Loucy (cell line): ENCODE measurements at regions not wholly inside any gene's neighbourhood (a gene's known extent, or its start where the extent isn't known, plus 50 kb on each side); places are given as distances from the start of the nearest gene placed in this dataset.

Experiments used
- H2AFZ ChIP-seq: fragments of 200-600 bp; sonication (generic); 2 replicates; pipeline ENCODE4 v1.6.0; 2016; ENCODE audit warnings: antibody characterized with exemption, mild to moderate bottlenecking, low read length, moderate library complexity
- H3F3A ChIP-seq: fragments of 200-600 bp; 2 replicates; pipeline ENCODE4 v1.6.0; 2016; ENCODE audit warnings: antibody characterized with exemption, low read depth, mild to moderate bottlenecking
- H3K27me3 ChIP-seq: fragments of 200-600 bp; sonication (generic); 2 replicates; pipeline ENCODE4 v1.6.1; 2014; ENCODE audit warnings: low read length, mild to moderate bottlenecking; ENCODE audit not compliant: insufficient read depth, poor library complexity, severe bottlenecking
- H3K36me3 ChIP-seq: fragments of 200-600 bp; sonication (generic); 2 replicates; pipeline ENCODE4 v1.6.1; 2016; ENCODE audit warnings: low read length; ENCODE audit not compliant: insufficient read depth
- H3K4me1 ChIP-seq: fragments of 200-600 bp; sonication (generic); 2 replicates; pipeline ENCODE4 v1.5.1; 2014; ENCODE audit warnings: low read length, mild to moderate bottlenecking; ENCODE audit not compliant: insufficient read depth, poor library complexity, severe bottlenecking
- H3K4me2 ChIP-seq: fragments of 200-600 bp; sonication (generic); 2 replicates; pipeline ENCODE4 v1.6.0; 2014; ENCODE audit warnings: antibody characterized with exemption, low read length, low read depth, mild to moderate bottlenecking; ENCODE audit not compliant: poor library complexity, severe bottlenecking
- H3K4me3 ChIP-seq: fragments of 200-600 bp; sonication (generic); 2 replicates; pipeline ENCODE4 v1.5.1; 2014; ENCODE audit warnings: low read length, mild to moderate bottlenecking, mixed read lengths; ENCODE audit not compliant: poor library complexity, severe bottlenecking
- H3K79me2 ChIP-seq: fragments of 200-600 bp; sonication (generic); 2 replicates; pipeline ENCODE4 v1.6.1; 2014; ENCODE audit warnings: low read length; ENCODE audit not compliant: insufficient read depth
- H3K9ac ChIP-seq: fragments of 200-600 bp; sonication (generic); 2 replicates; pipeline ENCODE4 v1.6.0; 2014; ENCODE audit warnings: mild to moderate bottlenecking, low read depth, low read length, moderate library complexity; ENCODE audit not compliant: poor library complexity, severe bottlenecking
- H3K9me2 ChIP-seq: fragments of 200-600 bp; sonication (generic); replicated peaks from 2 replicates; pipeline ENCODE4 v1.6.1; 2016; ENCODE audit warnings: low read depth, low read length, mixed read lengths
- H3K9me3 ChIP-seq: fragments of 200-600 bp; sonication (generic); 2 replicates; pipeline ENCODE4 v1.6.1; 2014; ENCODE audit warnings: mild to moderate bottlenecking, antibody characterized with exemption, low read length, low read depth; ENCODE audit not compliant: insufficient read depth
- H4K20me1 ChIP-seq: fragments of 200-600 bp; sonication (generic); 2 replicates; pipeline ENCODE4 v1.6.0; 2014; ENCODE audit warnings: antibody characterized with exemption, low read length, mild to moderate bottlenecking; ENCODE audit not compliant: insufficient read depth, poor library complexity, severe bottlenecking
- CTCF ChIP-seq: fragments of 200-600 bp; sonication (generic); conservative IDR thresholded peaks from 2 replicates; pipeline ENCODE4 v1.5.1; 2014; ENCODE audit warnings: mild to moderate bottlenecking, antibody characterized with exemption, low read length
- EZH2phosphoT487 ChIP-seq: fragments of 200-600 bp; IDR thresholded peaks from 2 replicates; pipeline ENCODE4 v1.6.1; 2018; ENCODE audit warnings: antibody characterized with exemption, mild to moderate bottlenecking, moderate library complexity, borderline replicate concordance

- no peak overlapping the region for H3K4me3 ChIP-seq
- H3K79me2 ChIP-seq: no peaks in the 10 kb centered on the region
- H3K9ac ChIP-seq: no peak overlapping the region
- no peak overlapping the region for H2AFZ ChIP-seq
- no peaks in the 10 kb centered on the region for H3K36me3 ChIP-seq
- no peak overlapping the region for H3K4me2 ChIP-seq
- TF ChIP-seq CTCF: peak; percentile 37
- TF ChIP-seq EZH2phosphoT487: no peak
- H3F3A ChIP-seq: no peaks in the 10 kb centered on the region
- H3K9me2 ChIP-seq: no peaks in the 10 kb centered on the region
- no peaks in the 10 kb centered on the region for H4K20me1 ChIP-seq
- H3K4me1 ChIP-seq: no peaks in the 10 kb centered on the region
- no peaks in the 10 kb centered on the region for H3K9me3 ChIP-seq
- H3K27me3 ChIP-seq: no peaks in the 10 kb centered on the region
Observed at GRCh38 chr16:74232806-74233465, 63.7 kb upstream of the PSMD7 start.

- no peaks in the 10 kb centered on the region for H3K9me3 ChIP-seq
- no peaks in the 10 kb centered on the region for H3K4me1 ChIP-seq
- no peak overlapping the region for H3K4me3 ChIP-seq
- H3K9ac ChIP-seq: no peak overlapping the region
- H3K36me3 ChIP-seq: no peaks in the 10 kb centered on the region
- H4K20me1 ChIP-seq: no peaks in the 10 kb centered on the region
- no peak overlapping the region for H2AFZ ChIP-seq
- no peaks in the 10 kb centered on the region for H3K79me2 ChIP-seq
- TF ChIP-seq EZH2phosphoT487 (no peak), CTCF (no peak)
- H3K27me3 ChIP-seq: no peaks in the 10 kb centered on the region
- H3F3A ChIP-seq: no peaks in the 10 kb centered on the region
- no peak overlapping the region for H3K4me2 ChIP-seq
- no peaks in the 10 kb centered on the region for H3K9me2 ChIP-seq
Observed at GRCh38 chr16:74230126-74230525, 66.5 kb upstream of the PSMD7 start.

GRCh38 chr16:74226338-74226954, 70.2 kb upstream of the PSMD7 start:
- Histone ChIP-seq H2AFZ (no peak overlapping the region), H3K36me3 (no peaks in the 10 kb centered on the region), H3K4me3 (no peak overlapping the region), H4K20me1 (no peaks in the 10 kb centered on the region), H3K79me2 (no peaks in the 10 kb centered on the region), H3K4me2 (no peak overlapping the region), H3K9ac (no peak overlapping the region), H3F3A (no peaks in the 10 kb centered on the region), H3K4me1 (no peaks in the 10 kb centered on the region), H3K9me3 (no peaks in the 10 kb centered on the region), H3K27me3 (no peaks in the 10 kb centered on the region), H3K9me2 (no peaks in the 10 kb centered on the region)
- TF ChIP-seq CTCF (peak; percentile 76), EZH2phosphoT487 (no peak)
